HG03558 (cell line): ENCODE measurements at regions not wholly inside any gene's neighbourhood (a gene's known extent, or its start where the extent isn't known, plus 50 kb on each side); places are given as distances from the start of the nearest gene placed in this dataset.
"Not testable (repeated sequence)": the region's sequence is repeated elsewhere in the genome, so short reads cannot be mapped to it uniquely, and the experiment has no call there.

Experiments
- ATAC-seq: cut with Tn5 transposase; IDR thresholded peaks from one replicate; pipeline ENCODE4 v1.9.1; 2021; ENCODE audit warnings: moderate number of reproducible peaks; ENCODE audit not compliant: unreplicated experiment; ENCODE audit errors: extremely low read depth

- ATAC-seq = no peak
Measured at GRCh38 chr14:37968664-37969240, 239.0 kb upstream of the SSTR1 start.

GRCh38 chr14:37969511-37969979 is 238.2 kb upstream of the SSTR1 start:
- ATAC-seq = no peak

- ATAC-seq = no peak
Measured at GRCh38 chr14:37970696-37971095, 237.0 kb upstream of the SSTR1 start.

GRCh38 chr14:37972941-37973887 is 234.5 kb upstream of the SSTR1 start:
- ATAC-seq = no peak

GRCh38 chr14:37974421-37974820 is 233.3 kb upstream of the SSTR1 start:
- ATAC-seq = no peak

GRCh38 chr14:37977481-37977880 is 230.2 kb upstream of the SSTR1 start:
- no peak for ATAC-seq

- no peak for ATAC-seq
Measured at GRCh38 chr14:37985826-37986470, 221.8 kb upstream of the SSTR1 start.

GRCh38 chr14:37988472-37988871 is 219.2 kb upstream of the SSTR1 start:
- no peak for ATAC-seq

- ATAC-seq = no peak
Measured at GRCh38 chr14:37991027-37991426, 216.7 kb upstream of the SSTR1 start.

GRCh38 chr14:37992499-37992898 is 215.2 kb upstream of the SSTR1 start:
- no peak for ATAC-seq

- ATAC-seq = no peak
Measured at GRCh38 chr14:37994846-37995372, 212.8 kb upstream of the SSTR1 start.

- no peak for ATAC-seq
Measured at GRCh38 chr14:37997017-37997416, 210.7 kb upstream of the SSTR1 start.

- no peak for ATAC-seq
Measured at GRCh38 chr14:38000340-38000739, 207.4 kb upstream of the SSTR1 start.

GRCh38 chr14:38001501-38001900 is 206.2 kb upstream of the SSTR1 start:
- ATAC-seq = no peak

GRCh38 chr14:38003746-38004609 is 203.7 kb upstream of the SSTR1 start:
- ATAC-seq = no peak

GRCh38 chr14:38004610-38004879 is 203.2 kb upstream of the SSTR1 start:
- ATAC-seq = no peak

- not testable (repeated sequence) for ATAC-seq
Measured at GRCh38 chr14:38011156-38011555, 196.5 kb upstream of the SSTR1 start.

- ATAC-seq = no peak
Measured at GRCh38 chr14:38012056-38012455, 195.6 kb upstream of the SSTR1 start.

- ATAC-seq = no peak
Measured at GRCh38 chr14:38016497-38016896, 191.2 kb upstream of the SSTR1 start.

GRCh38 chr14:38021861-38022260 is 185.8 kb upstream of the SSTR1 start:
- ATAC-seq = no peak
